ENCODE measurements at regions not wholly inside any gene's neighbourhood (a gene's known extent, or its start where the extent isn't known, plus 50 kb on each side); places are given as distances from the start of the nearest gene placed in this dataset.

- no peak overlapping the region for H3K27ac Mint-ChIP-seq (ENCODE audit: unreplicated experiment)
- no peak for DNase-seq
- CTCF ChIA-PET = no interaction called here
- H3K9me3 Mint-ChIP-seq (ENCODE audit: low read depth, unreplicated experiment) = peaks cover 2% of the 10 kb centered on the region
- no peaks in the 10 kb centered on the region for H3K27me3 Mint-ChIP-seq (ENCODE audit: unreplicated experiment)
- no peak overlapping the region for H3K4me3 Mint-ChIP-seq (ENCODE audit: low read depth, unreplicated experiment)
- BruUV-seq (replicated peaks) = no TSS peak
- no peak for TF ChIP-seq CTCF (IDR thresholded peaks at IDR 0.05; ENCODE audit: unreplicated experiment)
- no peaks in the 10 kb centered on the region for H3K4me1 Mint-ChIP-seq (ENCODE audit: low read depth, unreplicated experiment)
- no peaks in the 10 kb centered on the region for H3K36me3 Mint-ChIP-seq (ENCODE audit: insufficient read depth, unreplicated experiment)
- intact Hi-C loops (cut with micrococcal nuclease; ENCODE audit: unreplicated experiment) = no loop called here
Measured at GRCh38 chr10:44284198-44285084, 100.5 kb downstream of the CXCL12 start.

- TF ChIP-seq CTCF (IDR thresholded peaks at IDR 0.05; ENCODE audit: unreplicated experiment) = no peak
- H3K27ac Mint-ChIP-seq (ENCODE audit: unreplicated experiment) = no peak overlapping the region
- no TSS peak for BruUV-seq (replicated peaks)
- no peak for DNase-seq
- H3K27me3 Mint-ChIP-seq (ENCODE audit: unreplicated experiment) = no peaks in the 10 kb centered on the region
- H3K9me3 Mint-ChIP-seq (ENCODE audit: low read depth, unreplicated experiment) = peaks cover 7% of the 10 kb centered on the region
- intact Hi-C loops (cut with micrococcal nuclease; ENCODE audit: unreplicated experiment) = no loop called here
- no peaks in the 10 kb centered on the region for H3K4me1 Mint-ChIP-seq (ENCODE audit: low read depth, unreplicated experiment)
- no peak overlapping the region for H3K4me3 Mint-ChIP-seq (ENCODE audit: low read depth, unreplicated experiment)
- no peaks in the 10 kb centered on the region for H3K36me3 Mint-ChIP-seq (ENCODE audit: insufficient read depth, unreplicated experiment)
- CTCF ChIA-PET = no interaction called here
Measured at GRCh38 chr10:44282626-44283300, 102.1 kb downstream of the CXCL12 start.

- intact Hi-C loops (cut with micrococcal nuclease; ENCODE audit: unreplicated experiment) = no loop called here
- H3K27ac Mint-ChIP-seq (ENCODE audit: unreplicated experiment) = no peak overlapping the region
- BruUV-seq (replicated peaks) = no TSS peak
- no peak for TF ChIP-seq CTCF (IDR thresholded peaks at IDR 0.05; ENCODE audit: unreplicated experiment)
- H3K36me3 Mint-ChIP-seq (ENCODE audit: insufficient read depth, unreplicated experiment) = no peaks in the 10 kb centered on the region
- H3K4me1 Mint-ChIP-seq (ENCODE audit: low read depth, unreplicated experiment) = no peaks in the 10 kb centered on the region
- no peak overlapping the region for H3K4me3 Mint-ChIP-seq (ENCODE audit: low read depth, unreplicated experiment)
- H3K27me3 Mint-ChIP-seq (ENCODE audit: unreplicated experiment) = no peaks in the 10 kb centered on the region
- no peak for DNase-seq
- CTCF ChIA-PET = no interaction called here
- peaks cover 7% of the 10 kb centered on the region for H3K9me3 Mint-ChIP-seq (ENCODE audit: low read depth, unreplicated experiment)
Measured at GRCh38 chr10:44281662-44282061, 103.2 kb downstream of the CXCL12 start.

GRCh38 chr10:44281089-44281613 lies 103.7 kb downstream of the CXCL12 start:
- H3K27me3 Mint-ChIP-seq (ENCODE audit: unreplicated experiment) = no peaks in the 10 kb centered on the region
- intact Hi-C loops (cut with micrococcal nuclease; ENCODE audit: unreplicated experiment) = no loop called here
- no peak overlapping the region for H3K4me3 Mint-ChIP-seq (ENCODE audit: low read depth, unreplicated experiment)
- no peak for DNase-seq
- H3K27ac Mint-ChIP-seq (ENCODE audit: unreplicated experiment) = no peak overlapping the region
- TF ChIP-seq CTCF (IDR thresholded peaks at IDR 0.05; ENCODE audit: unreplicated experiment) = no peak
- peaks cover 10% of the 10 kb centered on the region for H3K9me3 Mint-ChIP-seq (ENCODE audit: low read depth, unreplicated experiment)
- no peaks in the 10 kb centered on the region for H3K4me1 Mint-ChIP-seq (ENCODE audit: low read depth, unreplicated experiment)
- H3K36me3 Mint-ChIP-seq (ENCODE audit: insufficient read depth, unreplicated experiment) = no peaks in the 10 kb centered on the region
- no TSS peak for BruUV-seq (replicated peaks)
- CTCF ChIA-PET = no interaction called here

Data from Calu3 (cell line).